ENCODE measurements at regions not wholly inside any gene's neighbourhood (a gene's known extent, or its start where the extent isn't known, plus 50 kb on each side); places are given as distances from the start of the nearest gene placed in this dataset.
"Not testable (repeated sequence)": the region's sequence is repeated elsewhere in the genome, so short reads cannot be mapped to it uniquely, and the experiment has no call there.

- DNase-seq, result no peak
Observed at GRCh38 chr13:99693351-99693750, 192.1 kb downstream of the TM9SF2 start.

GRCh38 chr13:99692854-99693253 is 191.6 kb downstream of the TM9SF2 start:
- no peak for DNase-seq

- no peak for DNase-seq
Observed at GRCh38 chr13:99691552-99691951, 190.3 kb downstream of the TM9SF2 start.

GRCh38 chr13:99690426-99691174 is 189.3 kb downstream of the TM9SF2 start:
- DNase-seq, result no peak

GRCh38 chr13:99689955-99690354 is 188.7 kb downstream of the TM9SF2 start:
- no peak for DNase-seq

- no peak for DNase-seq
Observed at GRCh38 chr13:99688776-99689175, 187.5 kb downstream of the TM9SF2 start.

GRCh38 chr13:99687723-99688397 is 186.6 kb downstream of the TM9SF2 start:
- no peak for DNase-seq

GRCh38 chr13:99686944-99687411 is 185.7 kb downstream of the TM9SF2 start:
- DNase-seq, result no peak

- DNase-seq, result no peak
Observed at GRCh38 chr13:99686157-99686572, 184.9 kb downstream of the TM9SF2 start.

- DNase-seq, result no peak
Observed at GRCh38 chr13:99681695-99682094, 180.4 kb downstream of the TM9SF2 start.

GRCh38 chr13:99677116-99677951 is 176.1 kb downstream of the TM9SF2 start:
- no peak for DNase-seq

GRCh38 chr13:99671746-99672145 is 170.5 kb downstream of the TM9SF2 start:
- no peak for DNase-seq

GRCh38 chr13:99669096-99669495 is 167.8 kb downstream of the TM9SF2 start:
- DNase-seq, result not testable (repeated sequence)

- no peak for DNase-seq
Observed at GRCh38 chr13:99666146-99666805, 165.0 kb downstream of the TM9SF2 start.

GRCh38 chr13:99665711-99666110 is 164.4 kb downstream of the TM9SF2 start:
- DNase-seq, result no peak

GRCh38 chr13:99663908-99664307 is 162.6 kb downstream of the TM9SF2 start:
- no peak for DNase-seq

GRCh38 chr13:99663185-99663825 is 162.0 kb downstream of the TM9SF2 start:
- DNase-seq, result no peak

- DNase-seq, result no peak
Observed at GRCh38 chr13:99662678-99663077, 161.4 kb downstream of the TM9SF2 start.

- no peak for DNase-seq
Observed at GRCh38 chr13:99661791-99662190, 160.5 kb downstream of the TM9SF2 start.

GRCh38 chr13:99659866-99660554 is 158.7 kb downstream of the TM9SF2 start:
- DNase-seq, result no peak

GRCh38 chr13:99659226-99659625 is 158.0 kb downstream of the TM9SF2 start:
- DNase-seq, result no peak

Data from CD4-positive, alpha-beta T cell treated with Interleukin-4 for 4 hours (primary cell).